NCI-H526 (cell line): ENCODE measurements at regions not wholly inside any gene's neighbourhood (a gene's known extent, or its start where the extent isn't known, plus 50 kb on each side); places are given as distances from the start of the nearest gene placed in this dataset.

Experiments
- DNase-seq, 2 experiments: peaks; one replicate each; lab custom pipeline; 2025; lab: John Stamatoyannopoulos, UW

- no peak for DNase-seq
These were observed 208.9 kb upstream of the PFKP start for GRCh38 chr10:2858452-2858851.

DNA sequence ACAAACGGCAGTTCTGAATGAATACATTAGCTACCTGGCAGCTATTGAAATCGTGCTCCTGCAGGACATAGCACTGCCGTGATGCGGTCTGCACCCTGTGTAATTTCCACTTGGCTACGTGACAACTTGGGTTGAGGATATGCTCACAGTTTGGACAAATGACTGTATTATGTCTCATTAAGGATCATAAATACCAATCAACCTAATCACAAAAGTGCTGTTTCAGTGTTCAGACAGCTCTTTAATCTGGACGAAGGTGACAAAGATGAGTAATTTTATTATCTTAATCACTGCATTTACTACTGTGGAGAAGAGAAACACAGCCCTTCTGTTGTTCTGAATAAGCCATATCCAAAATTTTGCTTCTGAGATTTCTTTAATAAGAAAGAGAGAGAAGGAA, 210.8 kb upstream of the PFKP start:
- DNase-seq: no peak

DNA sequence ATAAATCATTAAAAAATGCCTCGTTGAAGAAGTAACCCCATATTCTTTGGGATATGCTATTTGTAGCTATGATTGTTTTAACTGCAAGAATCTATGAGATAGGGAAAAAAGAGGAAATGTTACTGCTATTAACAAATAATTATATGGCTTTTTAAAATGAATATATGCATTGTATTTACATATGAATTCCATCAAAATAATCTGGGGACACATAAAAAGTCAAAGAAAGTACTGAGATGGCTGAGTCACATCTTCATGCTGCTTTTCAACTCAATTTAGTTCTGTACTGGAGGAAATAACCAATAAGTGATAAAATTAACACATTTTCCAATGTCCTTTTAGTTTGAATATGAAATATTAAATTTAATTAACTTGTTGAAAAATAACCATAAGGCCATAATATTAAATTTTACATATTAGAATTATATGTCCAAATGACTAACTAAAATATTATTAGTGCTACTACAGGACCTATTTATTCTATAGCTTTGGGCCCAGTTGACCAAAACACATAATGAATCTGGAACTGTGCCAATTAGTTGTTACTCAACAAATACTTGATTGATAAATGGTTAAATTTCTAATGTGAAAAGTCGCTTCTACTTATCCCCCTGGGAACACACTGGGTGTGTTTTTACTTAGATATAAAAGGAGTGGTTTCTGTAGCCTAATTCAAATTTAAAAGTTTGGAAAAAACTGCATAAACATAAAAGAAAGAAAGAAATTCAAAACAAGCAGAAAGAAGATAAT, 214.6 kb upstream of the PFKP start:
- DNase-seq: no peak

GRCh38 chr10:2851566-2851965, 215.8 kb upstream of the PFKP start:
- peak; percentile 85 for DNase-seq

DNA sequence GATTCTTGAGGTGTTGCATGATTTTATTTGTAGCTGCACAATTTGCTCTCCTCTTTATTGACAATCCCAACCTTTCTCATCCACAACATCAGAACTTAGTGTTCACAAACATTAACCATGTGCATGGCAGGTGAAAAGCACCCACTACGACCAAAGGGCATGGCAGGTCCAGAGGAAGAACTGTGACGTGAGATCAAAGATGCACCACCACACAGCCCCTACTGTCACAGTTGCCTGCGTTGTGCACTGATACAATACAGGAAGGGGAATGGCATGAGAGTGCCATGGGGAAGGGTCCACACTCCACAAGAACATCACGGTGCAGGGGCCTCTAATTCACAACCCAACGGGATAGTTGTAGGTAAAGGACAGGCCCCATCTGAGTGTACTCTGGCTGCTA, 217.1 kb upstream of the PFKP start:
- DNase-seq: no peak

- DNase-seq: no peak
These were observed 222.4 kb upstream of the PFKP start for GRCh38 chr10:2844925-2845324.

GRCh38 chr10:2839081-2839725, 228.1 kb upstream of the PFKP start:
- DNase-seq: peak; percentile 33 to 73

- DNase-seq: no peak
These were observed 229.7 kb upstream of the PFKP start for GRCh38 chr10:2837674-2838073.

DNA sequence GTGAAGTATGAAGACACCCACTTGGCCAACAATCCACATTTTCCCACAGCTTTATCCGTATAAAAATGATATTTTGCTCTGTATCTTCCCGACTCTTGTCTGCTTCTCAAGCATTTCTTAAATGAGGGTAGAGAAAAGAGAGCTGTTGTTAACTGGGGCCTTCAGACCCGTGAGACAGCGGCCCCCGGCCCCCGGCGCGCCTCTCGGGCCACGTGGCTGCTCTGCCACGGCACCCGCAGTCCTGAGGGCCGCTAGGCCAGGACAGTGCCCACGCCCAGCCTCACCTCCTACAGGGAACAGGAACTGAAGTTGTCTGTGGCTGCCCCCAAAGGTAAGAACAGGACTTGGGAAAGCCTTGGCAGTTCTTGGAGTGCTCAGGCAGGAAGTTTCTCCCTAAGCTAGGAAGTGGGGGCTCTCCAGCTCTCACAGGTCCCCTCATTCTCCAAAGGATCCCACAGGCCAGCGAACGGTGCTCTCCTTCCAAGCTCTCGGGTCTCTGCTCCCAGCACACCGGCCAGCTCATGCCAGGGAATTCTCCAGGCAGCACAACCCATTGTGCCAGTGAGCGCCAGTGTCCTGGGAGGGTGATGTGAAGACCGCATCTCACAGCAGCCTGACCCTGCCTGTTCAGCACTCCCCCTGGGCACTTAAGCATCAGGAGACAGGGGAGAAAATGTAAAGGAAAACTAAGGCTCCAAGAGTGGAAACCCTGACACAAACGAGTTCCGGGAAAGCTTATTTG, 230.3 kb upstream of the PFKP start:
- DNase-seq: no peak

GRCh38 chr10:2834214-2834613, 233.1 kb upstream of the PFKP start:
- no peak for DNase-seq

DNA sequence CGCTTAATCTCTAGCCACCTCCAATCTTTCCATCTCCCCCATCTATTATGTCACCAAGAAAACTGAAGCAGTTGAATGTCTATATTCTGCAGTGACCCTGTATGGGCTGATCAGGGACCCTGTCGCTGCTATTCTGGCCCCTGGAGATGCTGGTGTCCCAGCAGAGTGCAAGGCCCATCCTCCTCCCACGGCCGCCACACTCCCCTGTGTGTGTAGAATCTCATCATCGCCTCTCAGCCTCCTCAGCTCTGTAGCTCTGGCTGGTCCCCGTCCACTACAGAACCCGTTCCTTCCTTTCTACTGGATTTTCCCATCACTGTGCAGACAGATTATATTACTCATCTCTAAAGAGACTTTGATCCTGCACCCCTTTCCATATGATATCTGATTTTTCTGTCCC, 235.8 kb upstream of the PFKP start:
- no peak for DNase-seq

DNA sequence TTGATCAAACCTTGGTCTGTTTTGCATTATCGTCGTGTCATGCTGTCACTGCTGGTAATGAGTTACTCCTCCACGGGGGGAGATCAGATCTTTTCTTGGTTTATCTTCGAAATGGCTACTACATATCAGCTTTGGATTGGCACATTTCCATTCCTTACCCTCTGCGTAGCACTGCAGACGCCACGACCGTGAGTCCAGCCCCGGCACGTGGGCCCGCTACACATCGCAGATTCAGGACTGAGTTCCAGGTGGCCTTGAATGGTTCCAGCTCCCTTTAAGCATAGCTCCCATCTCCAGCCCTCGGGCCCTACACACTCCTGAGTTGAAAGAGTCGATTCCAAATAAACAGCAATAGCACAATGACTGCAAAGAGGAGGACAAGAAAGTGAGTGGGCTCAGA, 238.6 kb upstream of the PFKP start:
- no peak for DNase-seq

GRCh38 chr10:2826675-2827074, 240.7 kb upstream of the PFKP start:
- no peak for DNase-seq

DNA sequence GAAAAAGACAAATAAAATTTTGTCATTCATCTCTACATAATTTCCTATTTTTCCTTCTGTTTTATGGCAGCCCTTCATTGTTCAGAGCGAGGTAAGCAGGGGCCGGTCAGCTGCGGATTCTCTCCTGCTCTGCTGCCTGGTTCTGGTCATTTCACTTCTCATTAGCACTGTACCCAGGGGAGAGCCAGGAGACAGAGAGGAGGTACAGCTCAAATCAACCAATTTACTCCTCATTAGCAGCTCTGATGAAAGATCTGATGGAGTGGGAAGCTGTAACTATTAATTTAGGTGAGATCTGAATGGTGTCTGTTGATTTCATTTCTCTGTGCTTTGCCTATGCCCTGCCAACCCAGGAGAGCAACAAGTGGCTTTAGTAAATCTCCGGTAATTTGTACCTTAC, 241.5 kb upstream of the PFKP start:
- no peak for DNase-seq

- no peak for DNase-seq
These were observed 249.3 kb upstream of the PFKP start for GRCh38 chr10:2817940-2818636.

- no peak for DNase-seq
These were observed 253.7 kb upstream of the PFKP start for GRCh38 chr10:2813693-2814092.

DNA sequence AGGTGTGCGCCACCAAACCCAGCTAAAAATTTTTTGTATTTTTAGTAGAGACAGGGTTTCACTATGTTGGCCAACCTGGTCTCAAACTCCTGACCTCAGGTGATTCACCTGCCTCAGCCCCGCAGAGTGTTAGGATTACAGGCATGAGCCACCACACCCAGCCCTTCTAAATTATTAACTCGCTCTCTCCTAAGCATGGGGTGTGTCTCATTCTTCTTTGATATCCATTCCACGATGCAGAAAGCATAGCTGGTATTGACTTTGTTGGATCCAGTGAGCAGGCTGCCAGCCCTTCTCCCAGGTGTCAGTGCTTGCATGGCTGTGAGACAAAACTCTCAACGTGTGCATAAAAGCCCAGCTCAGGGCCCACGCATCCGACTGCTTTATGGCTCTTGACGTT, 254.1 kb upstream of the PFKP start:
- no peak for DNase-seq

DNA sequence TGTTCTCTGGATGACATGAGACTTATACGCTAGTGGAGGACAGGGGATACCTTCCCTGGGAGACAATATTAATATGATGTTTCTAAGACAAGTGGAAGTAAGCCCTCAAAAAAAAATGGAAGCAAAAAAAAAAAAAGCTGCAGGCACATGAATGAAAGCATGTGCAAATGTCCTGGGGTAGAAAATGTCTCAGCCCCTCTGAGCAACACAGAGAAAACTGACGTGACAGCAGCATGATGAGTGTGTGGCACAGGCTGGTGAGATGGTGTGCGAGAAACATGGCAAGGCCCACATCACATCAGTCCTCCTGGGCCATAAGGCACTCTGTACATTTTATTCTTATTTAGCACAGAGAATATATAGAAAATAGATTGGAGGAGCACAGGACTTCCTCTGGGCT, 254.7 kb upstream of the PFKP start:
- no peak for DNase-seq

DNA sequence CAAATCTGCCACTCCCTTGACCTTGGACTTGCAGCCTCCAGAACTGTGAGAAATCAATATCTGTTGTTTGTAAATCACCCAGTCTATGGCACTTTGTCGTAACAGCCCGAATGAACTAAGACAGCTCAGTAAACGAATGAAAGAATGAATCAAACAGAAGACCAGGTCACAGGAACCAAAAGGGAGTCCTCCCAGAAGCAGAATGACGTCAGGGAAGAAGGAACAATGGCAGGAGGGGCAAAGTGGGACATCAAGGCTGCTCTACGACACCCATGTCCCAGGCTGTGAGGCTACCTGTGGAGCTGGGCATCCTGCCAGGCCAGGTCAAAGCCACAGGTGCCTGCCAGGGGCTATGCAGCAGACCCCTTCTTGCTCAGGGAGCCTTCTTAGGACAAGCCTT, 267.2 kb upstream of the PFKP start:
- DNase-seq: no peak

GRCh38 chr10:2798336-2799022, 268.9 kb upstream of the PFKP start:
- DNase-seq: no peak

DNA sequence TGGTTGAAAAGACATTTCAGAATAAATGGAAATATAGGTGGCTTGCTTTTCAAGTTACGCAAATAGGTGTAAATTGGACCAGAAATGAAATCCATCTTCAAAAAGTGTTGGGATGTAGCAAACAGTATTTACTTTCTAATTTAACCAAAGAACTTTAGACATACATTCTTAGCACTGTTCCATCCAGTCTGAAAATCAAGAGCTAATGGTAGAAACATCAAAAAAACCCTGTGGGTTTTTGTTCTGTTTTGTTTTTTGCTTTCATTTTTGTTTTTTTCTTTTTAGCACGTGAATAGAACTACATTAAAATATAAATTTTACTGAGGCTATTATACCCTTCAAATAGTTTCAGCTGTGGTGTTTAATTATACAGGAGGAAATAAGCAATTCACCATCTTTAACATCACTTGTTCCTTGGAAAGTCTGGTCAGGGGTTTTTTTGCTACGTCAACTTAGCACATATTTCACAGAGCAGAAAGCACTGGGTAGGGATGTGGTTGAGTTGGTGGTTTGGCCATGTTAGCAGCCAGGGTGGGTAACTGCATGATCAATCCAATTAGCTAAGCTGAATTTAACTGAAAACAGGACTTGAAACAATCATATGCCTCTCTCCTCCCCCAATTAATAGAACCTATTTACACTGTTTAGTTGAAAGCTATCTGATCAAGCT, 275.4 kb upstream of the PFKP start:
- DNase-seq: no peak
